ENCODE measurements at regions not wholly inside any gene's neighbourhood (a gene's known extent, or its start where the extent isn't known, plus 50 kb on each side); places are given as distances from the start of the nearest gene placed in this dataset.

GRCh38 chr11:45518833-45519535 is 146.4 kb downstream of the CHST1 start:
- no peaks in the 10 kb centered on the region for H3K9me3 ChIP-seq (ENCODE audit: severe bottlenecking)

GRCh38 chr11:45518141-45518832 is 147.1 kb downstream of the CHST1 start:
- DNase-seq (ENCODE audit: low spot score) (no peak), ATAC-seq (ENCODE audit: low read depth) (no peak)
- Histone ChIP-seq H3K9me3 (ENCODE audit: severe bottlenecking) (no peaks in the 10 kb centered on the region), H3K27ac (ENCODE audit: poor library complexity, severe bottlenecking) (no peak overlapping the region), H3K36me3 (ENCODE audit: low read depth) (no peaks in the 10 kb centered on the region), H3K4me3 (ENCODE audit: severe bottlenecking) (no peak overlapping the region), H3K4me1 (ENCODE audit: insufficient read depth, poor library complexity, severe bottlenecking) (no peaks in the 10 kb centered on the region), H3K27me3 (ENCODE audit: insufficient read depth, poor library complexity, severe bottlenecking) (no peaks in the 10 kb centered on the region)
- TF ChIP-seq CTCF (IDR thresholded peaks at IDR 0.05; ENCODE audit: poor library complexity, severe bottlenecking), result no peak

More at GRCh38 chr11:45518833-45519535, 146.4 kb downstream of the CHST1 start:
- no peak for TF ChIP-seq CTCF (IDR thresholded peaks at IDR 0.05; ENCODE audit: poor library complexity, severe bottlenecking)
- Histone ChIP-seq H3K4me1 (ENCODE audit: insufficient read depth, poor library complexity, severe bottlenecking) (no peaks in the 10 kb centered on the region), H3K27ac (ENCODE audit: poor library complexity, severe bottlenecking) (no peak overlapping the region), H3K36me3 (ENCODE audit: low read depth) (no peaks in the 10 kb centered on the region), H3K4me3 (ENCODE audit: severe bottlenecking) (no peak overlapping the region), H3K27me3 (ENCODE audit: insufficient read depth, poor library complexity, severe bottlenecking) (no peaks in the 10 kb centered on the region)
- ATAC-seq (ENCODE audit: low read depth), result no peak
- no peak for DNase-seq (ENCODE audit: low spot score)

GRCh38 chr11:45517171-45517770 is 148.2 kb downstream of the CHST1 start:
- TF ChIP-seq CTCF (IDR thresholded peaks at IDR 0.05; ENCODE audit: poor library complexity, severe bottlenecking), result no peak
- H3K4me1 ChIP-seq (ENCODE audit: insufficient read depth, poor library complexity, severe bottlenecking), result no peaks in the 10 kb centered on the region
- no peaks in the 10 kb centered on the region for H3K9me3 ChIP-seq (ENCODE audit: severe bottlenecking)
- no peak overlapping the region for H3K4me3 ChIP-seq (ENCODE audit: severe bottlenecking)
- ATAC-seq (ENCODE audit: low read depth) (no peak), DNase-seq (ENCODE audit: low spot score) (no peak)
- H3K27me3 ChIP-seq (ENCODE audit: insufficient read depth, poor library complexity, severe bottlenecking), result no peaks in the 10 kb centered on the region
- no peak overlapping the region for H3K27ac ChIP-seq (ENCODE audit: poor library complexity, severe bottlenecking)
- no peaks in the 10 kb centered on the region for H3K36me3 ChIP-seq (ENCODE audit: low read depth)

DNA sequence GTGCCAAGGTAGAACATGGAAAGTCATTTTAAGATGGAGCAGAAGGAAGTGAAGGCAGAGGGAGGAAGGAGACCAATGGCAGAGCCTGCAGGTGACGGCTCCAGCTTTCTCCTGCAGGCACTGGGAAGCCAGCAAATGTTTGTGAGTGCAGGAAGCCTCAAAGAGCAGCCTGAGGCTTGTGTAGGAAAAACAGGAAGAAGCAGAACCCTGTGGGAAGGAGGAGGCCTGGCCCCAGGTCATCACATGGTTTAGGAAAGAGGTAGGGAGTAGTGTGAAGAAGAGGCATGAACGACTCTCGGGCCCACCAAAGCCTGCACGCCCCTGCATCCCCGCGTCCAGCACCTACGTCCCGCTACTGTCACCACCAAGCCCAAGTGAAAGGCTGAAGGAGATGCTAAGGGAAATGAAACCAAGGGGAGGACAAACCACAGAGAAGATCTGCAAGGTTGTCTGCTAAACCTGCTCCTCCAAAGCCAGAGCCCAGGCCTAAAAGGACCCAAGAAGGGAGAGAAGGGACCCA is 151.5 kb downstream of the CHST1 start:
- Histone ChIP-seq H3K36me3 (ENCODE audit: low read depth) (no peaks in the 10 kb centered on the region), H3K4me3 (ENCODE audit: severe bottlenecking) (no peak overlapping the region), H3K9me3 (ENCODE audit: severe bottlenecking) (no peaks in the 10 kb centered on the region), H3K27ac (ENCODE audit: poor library complexity, severe bottlenecking) (no peak overlapping the region), H3K4me1 (ENCODE audit: insufficient read depth, poor library complexity, severe bottlenecking) (no peaks in the 10 kb centered on the region), H3K27me3 (ENCODE audit: insufficient read depth, poor library complexity, severe bottlenecking) (no peaks in the 10 kb centered on the region)
- no peak for DNase-seq (ENCODE audit: low spot score)
- no peak for TF ChIP-seq CTCF (IDR thresholded peaks at IDR 0.05; ENCODE audit: poor library complexity, severe bottlenecking)
- no peak for ATAC-seq (ENCODE audit: low read depth)

All from RWPE2 (cell line).